ENCODE measurements at regions not wholly inside any gene's neighbourhood (a gene's known extent, or its start where the extent isn't known, plus 50 kb on each side); places are given as distances from the start of the nearest gene placed in this dataset.

DNA sequence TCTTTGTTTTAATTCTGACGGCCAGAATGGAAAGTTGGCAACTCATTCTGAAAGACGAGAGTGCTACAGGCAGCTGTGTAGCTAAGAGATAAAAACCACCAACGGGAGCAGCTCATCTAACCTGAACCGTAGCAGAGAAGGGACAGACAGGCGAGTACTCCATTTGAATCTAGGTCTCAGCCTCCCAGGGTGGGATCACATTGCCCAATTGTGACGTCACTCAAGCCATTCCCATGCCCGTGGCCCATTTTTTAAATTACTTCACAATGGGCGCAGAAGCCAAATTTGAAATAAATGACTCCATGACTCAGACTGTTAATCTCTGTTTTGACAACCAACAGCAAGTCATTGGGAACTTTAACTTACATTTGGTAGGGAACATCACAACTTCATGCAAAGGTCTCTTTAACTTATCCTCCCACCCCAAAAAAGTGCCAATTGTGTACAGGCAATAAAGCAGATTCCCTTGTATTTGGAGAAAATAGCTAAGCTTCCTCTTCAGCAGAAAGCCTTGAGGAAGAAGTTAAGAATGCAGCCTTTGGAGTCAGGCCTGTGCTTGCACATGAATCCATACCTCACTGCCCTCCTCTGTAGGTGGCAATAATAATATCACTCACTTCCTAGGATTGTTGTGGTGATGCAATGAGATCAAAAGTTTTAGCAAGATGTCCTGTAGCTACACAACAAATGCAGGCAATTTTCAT is 93.2 kb upstream of the KIF5B start:
- Histone ChIP-seq H3K4me2 (ENCODE audit: control insufficient read depth, extremely low read depth, insufficient read depth, low read depth, low read length) (peak overlapping the region; percentile 84), H3K9ac (ENCODE audit: control insufficient read depth, extremely low read depth, insufficient read depth, low read length) (peak overlapping the region; percentile 79), H3K27ac (ENCODE audit: control insufficient read depth, insufficient read depth, low read length) (peak overlapping the region; percentile 97), H2AFZ (ENCODE audit: control insufficient read depth, low read length) (peak overlapping the region; percentile 59), H4K20me1 (ENCODE audit: control insufficient read depth, extremely low read depth, insufficient read depth, low read length) (no peaks in the 10 kb centered on the region), H3K36me3 (ENCODE audit: control insufficient read depth in 2 of 2, extremely low read depth in 1 of 2, insufficient read depth in 2 of 2, low read length in 2 of 2) (no peaks in the 10 kb centered on the region), H3K4me1 (ENCODE audit: control insufficient read depth, extremely low read depth, insufficient read depth, low read length) (peaks cover 26% of the 10 kb centered on the region), H3K9me1 (ENCODE audit: control insufficient read depth, extremely low read depth, insufficient read depth, low read length) (no peaks in the 10 kb centered on the region), H3K9me3 (ENCODE audit: control insufficient read depth, low read depth, low read length) (no peaks in the 10 kb centered on the region), H3K4me3 (ENCODE audit: control insufficient read depth in 2 of 3, extremely low read depth in 1 of 3, insufficient read depth in 2 of 3, low read depth in 1 of 3, low read length in 3 of 3) (peak overlapping the region in 2 of 3 experiments; percentile 42 to 50), H3K27me3 (ENCODE audit: control insufficient read depth, extremely low read depth, insufficient read depth, low read length) (no peaks in the 10 kb centered on the region), H3K79me2 (ENCODE audit: control insufficient read depth, insufficient read depth, low read length) (no peaks in the 10 kb centered on the region)
- FAIRE-seq (peak; percentile 89), DNase-seq (ENCODE audit: low read depth, low spot score) (peak; percentile 62)
- dilution Hi-C loops (cut with MboI; ENCODE audit: extremely low pct_ligation_motif_present, low sequenced_read_pairs), result no loop called here
- TF ChIP-seq, protein P1, sequence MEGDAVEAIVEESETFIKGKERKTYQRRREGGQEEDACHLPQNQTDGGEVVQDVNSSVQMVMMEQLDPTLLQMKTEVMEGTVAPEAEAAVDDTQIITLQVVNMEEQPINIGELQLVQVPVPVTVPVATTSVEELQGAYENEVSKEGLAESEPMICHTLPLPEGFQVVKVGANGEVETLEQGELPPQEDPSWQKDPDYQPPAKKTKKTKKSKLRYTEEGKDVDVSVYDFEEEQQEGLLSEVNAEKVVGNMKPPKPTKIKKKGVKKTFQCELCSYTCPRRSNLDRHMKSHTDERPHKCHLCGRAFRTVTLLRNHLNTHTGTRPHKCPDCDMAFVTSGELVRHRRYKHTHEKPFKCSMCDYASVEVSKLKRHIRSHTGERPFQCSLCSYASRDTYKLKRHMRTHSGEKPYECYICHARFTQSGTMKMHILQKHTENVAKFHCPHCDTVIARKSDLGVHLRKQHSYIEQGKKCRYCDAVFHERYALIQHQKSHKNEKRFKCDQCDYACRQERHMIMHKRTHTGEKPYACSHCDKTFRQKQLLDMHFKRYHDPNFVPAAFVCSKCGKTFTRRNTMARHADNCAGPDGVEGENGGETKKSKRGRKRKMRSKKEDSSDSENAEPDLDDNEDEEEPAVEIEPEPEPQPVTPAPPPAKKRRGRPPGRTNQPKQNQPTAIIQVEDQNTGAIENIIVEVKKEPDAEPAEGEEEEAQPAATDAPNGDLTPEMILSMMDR (optimal IDR thresholded peaks at IDR 0.05 in 1 of 3, IDR thresholded peaks at IDR 0.05 in 1 of 3, conservative IDR thresholded peaks at IDR 0.05 in 1 of 3; ENCODE audit: extremely low read depth in 1 of 3, insufficient read depth in 2 of 3, low read length in 3 of 3), result peak in 2 of 3 experiments; percentile 18 to 22
- TF ChIP-seq EZH2 (IDR thresholded peaks at IDR 0.05; ENCODE audit: low read length), result no peak

DNA sequence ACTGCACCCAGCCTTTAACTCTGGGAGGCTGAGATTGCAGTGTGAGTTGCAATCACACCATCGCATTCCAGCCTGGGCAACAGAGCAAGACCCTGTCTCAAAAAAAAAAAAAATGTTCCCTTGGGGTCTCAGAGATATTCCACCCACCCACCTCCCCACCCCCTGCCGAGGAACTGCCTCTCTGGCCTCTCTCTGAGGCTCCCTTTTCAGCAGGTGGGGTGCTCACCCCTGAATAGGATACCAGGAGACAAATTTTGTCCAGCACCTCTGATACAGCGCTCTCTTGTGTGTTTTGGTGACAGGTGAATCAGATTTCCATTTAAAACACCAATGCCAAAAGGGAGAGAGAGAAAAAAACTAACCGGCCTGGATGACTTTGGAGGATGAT is 92.6 kb upstream of the KIF5B start:
- H3K36me3 ChIP-seq (ENCODE audit: control insufficient read depth in 2 of 2, extremely low read depth in 1 of 2, insufficient read depth in 2 of 2, low read length in 2 of 2), result no peaks in the 10 kb centered on the region
- H3K27ac ChIP-seq (ENCODE audit: control insufficient read depth, insufficient read depth, low read length), result peak overlapping the region; percentile 97

More for the DNA sequence above, 92.6 kb upstream of the KIF5B start:
- Histone ChIP-seq H3K4me3 (ENCODE audit: control insufficient read depth in 2 of 3, extremely low read depth in 1 of 3, insufficient read depth in 2 of 3, low read depth in 1 of 3, low read length in 3 of 3) (peak overlapping the region in 2 of 3 experiments; percentile 42 to 50), H3K9ac (ENCODE audit: control insufficient read depth, extremely low read depth, insufficient read depth, low read length) (peak overlapping the region; percentile 79), H3K79me2 (ENCODE audit: control insufficient read depth, insufficient read depth, low read length) (no peaks in the 10 kb centered on the region), H3K9me3 (ENCODE audit: control insufficient read depth, low read depth, low read length) (no peaks in the 10 kb centered on the region), H4K20me1 (ENCODE audit: control insufficient read depth, extremely low read depth, insufficient read depth, low read length) (no peaks in the 10 kb centered on the region), H3K4me2 (ENCODE audit: control insufficient read depth, extremely low read depth, insufficient read depth, low read depth, low read length) (peak overlapping the region; percentile 84), H2AFZ (ENCODE audit: control insufficient read depth, low read length) (peak overlapping the region; percentile 59), H3K27me3 (ENCODE audit: control insufficient read depth, extremely low read depth, insufficient read depth, low read length) (no peaks in the 10 kb centered on the region), H3K9me1 (ENCODE audit: control insufficient read depth, extremely low read depth, insufficient read depth, low read length) (no peaks in the 10 kb centered on the region), H3K4me1 (ENCODE audit: control insufficient read depth, extremely low read depth, insufficient read depth, low read length) (peaks cover 26% of the 10 kb centered on the region)
- no peak for DNase-seq (ENCODE audit: low read depth, low spot score)
- dilution Hi-C loops (cut with MboI; ENCODE audit: extremely low pct_ligation_motif_present, low sequenced_read_pairs), result no loop called here
- FAIRE-seq, result no peak
- no peak for TF ChIP-seq EZH2 (IDR thresholded peaks at IDR 0.05; ENCODE audit: low read length)
- TF ChIP-seq, protein P1 (optimal IDR thresholded peaks at IDR 0.05 in 1 of 3, IDR thresholded peaks at IDR 0.05 in 1 of 3, conservative IDR thresholded peaks at IDR 0.05 in 1 of 3; ENCODE audit: extremely low read depth in 1 of 3, insufficient read depth in 2 of 3, low read length in 3 of 3), result no peak
